KMS-11 (cell line): ENCODE measurements at regions not wholly inside any gene's neighbourhood (a gene's known extent, or its start where the extent isn't known, plus 50 kb on each side); places are given as distances from the start of the nearest gene placed in this dataset.

Experiments
- H2AFZ ChIP-seq: fragments of 200-600 bp; sonication (generic); 2 replicates; pipeline ENCODE4 v1.6.1; 2016; ENCODE audit warnings: antibody characterized with exemption, mixed run types, low read depth
- H3K27ac ChIP-seq: fragments of 200-600 bp; sonication (generic); 2 replicates; pipeline ENCODE4 v1.6.1; 2016; ENCODE audit warnings: mild to moderate bottlenecking, mixed run types
- H3K27me3 ChIP-seq: fragments of 200-600 bp; sonication (generic); 2 replicates; pipeline ENCODE4 v1.6.1; 2017; ENCODE audit warnings: mild to moderate bottlenecking, low read depth, mixed run types, moderate library complexity; ENCODE audit not compliant: insufficient read depth
- H3K36me3 ChIP-seq: fragments of 200-600 bp; sonication (generic); 2 replicates; pipeline ENCODE4 v1.6.1; 2017; ENCODE audit warnings: mild to moderate bottlenecking, mixed run types; ENCODE audit not compliant: insufficient read depth
- H3K4me1 ChIP-seq: fragments of 200-600 bp; sonication (generic); 2 replicates; pipeline ENCODE4 v1.6.1; 2016; ENCODE audit warnings: mild to moderate bottlenecking, low read depth, mixed run types; ENCODE audit not compliant: poor library complexity, severe bottlenecking
- H3K4me2 ChIP-seq: fragments of 200-600 bp; sonication (generic); 2 replicates; pipeline ENCODE4 v1.7.0; 2016; ENCODE audit warnings: mild to moderate bottlenecking, mixed run types
- H3K4me3 ChIP-seq: fragments of 200-600 bp; sonication (generic); IDR thresholded peaks from 2 replicates; pipeline ENCODE4 v1.6.1; 2017; ENCODE audit warnings: low read depth, low read length, mixed read lengths; ENCODE audit not compliant: insufficient read depth
- H3K79me2 ChIP-seq: fragments of 200-600 bp; sonication (generic); 2 replicates; pipeline ENCODE4 v1.6.1; 2016; ENCODE audit warnings: low read depth, mixed run types; ENCODE audit not compliant: insufficient read depth
- H3K9ac ChIP-seq: fragments of 200-600 bp; sonication (generic); 2 replicates; pipeline ENCODE4 v1.6.1; 2016; ENCODE audit warnings: mild to moderate bottlenecking, mixed run types
- H4K20me1 ChIP-seq: fragments of 200-600 bp; sonication (generic); 2 replicates; pipeline ENCODE4 v1.6.1; 2016; ENCODE audit warnings: mild to moderate bottlenecking, mixed run types; ENCODE audit not compliant: insufficient read depth
- TF ChIP-seq, protein P1 (sequence below): fragments of 200-600 bp; sonication (generic); conservative IDR thresholded peaks from 2 replicates; pipeline ENCODE4 v1.6.1; 2017; ENCODE audit warnings: low read depth, mild to moderate bottlenecking, antibody characterized with exemption, low read length, moderate library complexity, mixed read lengths

DNA sequence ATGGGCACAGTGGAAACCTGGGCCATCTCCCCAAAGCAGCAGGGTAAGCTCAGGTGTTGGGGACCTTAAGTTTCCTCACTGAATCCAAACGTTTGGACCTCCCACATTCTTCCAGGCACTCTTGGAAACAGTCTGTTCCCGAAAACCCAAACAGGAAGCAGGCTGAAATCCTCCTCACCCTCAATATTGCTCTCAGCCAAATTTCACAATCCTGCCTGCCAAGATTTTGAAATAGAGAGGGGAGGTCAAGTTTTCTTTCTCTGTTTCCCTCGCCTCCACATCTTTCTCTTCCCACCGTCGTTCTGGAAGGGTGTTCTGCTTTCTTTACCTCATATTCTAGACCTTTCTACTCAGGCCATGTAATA lies 392.0 kb upstream of the SASH1 start:
- Histone ChIP-seq H3K79me2 (no peaks in the 10 kb centered on the region), H4K20me1 (no peaks in the 10 kb centered on the region), H3K36me3 (no peaks in the 10 kb centered on the region), H2AFZ (no peak overlapping the region), H3K9ac (no peak overlapping the region), H3K4me3 (no peak overlapping the region), H3K4me2 (no peak overlapping the region), H3K4me1 (no peaks in the 10 kb centered on the region), H3K27me3 (no peaks in the 10 kb centered on the region), H3K27ac (no peak overlapping the region)
- TF ChIP-seq, protein P1, sequence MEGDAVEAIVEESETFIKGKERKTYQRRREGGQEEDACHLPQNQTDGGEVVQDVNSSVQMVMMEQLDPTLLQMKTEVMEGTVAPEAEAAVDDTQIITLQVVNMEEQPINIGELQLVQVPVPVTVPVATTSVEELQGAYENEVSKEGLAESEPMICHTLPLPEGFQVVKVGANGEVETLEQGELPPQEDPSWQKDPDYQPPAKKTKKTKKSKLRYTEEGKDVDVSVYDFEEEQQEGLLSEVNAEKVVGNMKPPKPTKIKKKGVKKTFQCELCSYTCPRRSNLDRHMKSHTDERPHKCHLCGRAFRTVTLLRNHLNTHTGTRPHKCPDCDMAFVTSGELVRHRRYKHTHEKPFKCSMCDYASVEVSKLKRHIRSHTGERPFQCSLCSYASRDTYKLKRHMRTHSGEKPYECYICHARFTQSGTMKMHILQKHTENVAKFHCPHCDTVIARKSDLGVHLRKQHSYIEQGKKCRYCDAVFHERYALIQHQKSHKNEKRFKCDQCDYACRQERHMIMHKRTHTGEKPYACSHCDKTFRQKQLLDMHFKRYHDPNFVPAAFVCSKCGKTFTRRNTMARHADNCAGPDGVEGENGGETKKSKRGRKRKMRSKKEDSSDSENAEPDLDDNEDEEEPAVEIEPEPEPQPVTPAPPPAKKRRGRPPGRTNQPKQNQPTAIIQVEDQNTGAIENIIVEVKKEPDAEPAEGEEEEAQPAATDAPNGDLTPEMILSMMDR: no peak

DNA sequence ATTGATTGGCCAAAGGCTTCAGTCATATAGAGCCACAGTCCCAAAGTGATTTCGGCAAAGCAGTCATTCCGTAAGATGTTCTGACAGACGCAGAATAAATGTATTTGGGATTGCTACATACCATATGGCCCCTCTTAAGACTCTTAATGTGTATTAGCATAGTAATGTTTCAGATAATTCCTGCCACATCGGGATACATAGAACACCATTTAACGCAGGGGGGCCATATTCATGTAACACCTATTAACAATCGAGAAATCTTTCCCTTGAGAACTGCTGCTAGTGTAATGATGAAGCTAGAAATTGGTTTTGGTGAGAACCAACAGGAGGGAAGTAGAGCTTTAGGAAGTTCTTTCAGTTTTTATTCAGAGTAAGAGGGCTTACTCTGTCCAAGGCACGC lies 390.9 kb upstream of the SASH1 start:
- no peak overlapping the region for H2AFZ ChIP-seq
- no peaks in the 10 kb centered on the region for H3K4me1 ChIP-seq
- no peak overlapping the region for H3K4me2 ChIP-seq
- no peak overlapping the region for H3K4me3 ChIP-seq
- TF ChIP-seq, protein P1: no peak
- no peaks in the 10 kb centered on the region for H3K27me3 ChIP-seq
- no peaks in the 10 kb centered on the region for H3K79me2 ChIP-seq
- H3K27ac ChIP-seq: no peak overlapping the region
- H3K36me3 ChIP-seq: no peaks in the 10 kb centered on the region
- no peaks in the 10 kb centered on the region for H4K20me1 ChIP-seq
- no peak overlapping the region for H3K9ac ChIP-seq

DNA sequence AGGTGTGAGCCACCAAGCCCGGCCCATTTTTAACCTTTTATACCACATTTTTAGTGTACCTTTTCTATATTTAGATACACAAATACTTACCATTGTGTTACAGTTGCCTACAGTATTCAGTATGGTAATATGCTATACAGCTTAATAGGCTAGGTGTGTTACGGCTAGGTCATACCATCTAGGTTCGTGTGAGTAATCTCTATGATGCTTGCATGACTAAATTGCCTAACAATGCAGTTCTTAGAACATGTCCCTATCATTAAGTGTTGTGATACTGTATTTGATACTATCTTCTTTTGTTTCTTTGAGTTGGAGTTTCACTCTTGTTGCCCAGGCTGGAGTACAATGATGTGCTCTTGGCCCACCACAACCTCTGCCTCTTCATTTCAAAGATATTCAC lies 387.7 kb upstream of the SASH1 start:
- Histone ChIP-seq H3K4me3 (no peak overlapping the region), H3K9ac (no peak overlapping the region), H2AFZ (no peak overlapping the region)

DNA sequence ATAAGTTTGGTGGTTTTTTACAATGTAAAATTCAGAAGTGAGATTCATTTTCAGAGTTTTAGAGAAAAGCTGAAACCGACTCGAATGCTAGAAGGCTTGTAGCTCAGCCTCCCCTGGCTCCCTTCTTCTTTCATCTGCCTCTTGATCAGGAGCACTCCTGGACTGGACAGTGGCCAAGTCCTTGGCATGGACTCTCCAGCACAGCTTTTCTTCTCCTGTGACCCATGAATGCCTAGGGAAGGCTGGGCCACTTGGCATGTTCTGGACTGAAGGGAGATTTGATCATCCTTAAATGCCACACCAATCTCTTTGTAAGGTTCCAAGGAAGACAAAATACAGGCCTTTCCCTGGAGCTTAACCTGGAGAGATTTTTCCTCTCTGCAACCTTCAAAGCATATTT lies 384.0 kb upstream of the SASH1 start:
- Histone ChIP-seq H3K27me3 (no peaks in the 10 kb centered on the region), H3K36me3 (no peaks in the 10 kb centered on the region), H3K4me3 (no peak overlapping the region), H2AFZ (no peak overlapping the region), H3K4me1 (no peaks in the 10 kb centered on the region), H4K20me1 (no peaks in the 10 kb centered on the region), H3K9ac (no peak overlapping the region), H3K79me2 (no peaks in the 10 kb centered on the region), H3K4me2 (no peak overlapping the region), H3K27ac (no peak overlapping the region)
- TF ChIP-seq, protein P1: no peak

More for the DNA sequence above, 387.7 kb upstream of the SASH1 start:
- Histone ChIP-seq H3K4me2 (no peak overlapping the region), H3K27ac (no peak overlapping the region), H3K79me2 (no peaks in the 10 kb centered on the region), H4K20me1 (no peaks in the 10 kb centered on the region), H3K36me3 (no peaks in the 10 kb centered on the region), H3K27me3 (no peaks in the 10 kb centered on the region), H3K4me1 (no peaks in the 10 kb centered on the region)
- TF ChIP-seq, protein P1: no peak
